IMR-90 (cell line): ENCODE measurements at regions not wholly inside any gene's neighbourhood (a gene's known extent, or its start where the extent isn't known, plus 50 kb on each side); places are given as distances from the start of the nearest gene placed in this dataset.

ENCODE experiments used
- ATAC-seq: fragments of 200-7000 bp; cut with Tn5 transposase; 2 replicates; pipeline ENCODE4 v1.9.1; 2020; ENCODE audit warnings: low read depth, mild to moderate bottlenecking, moderate library complexity
- BruUV-seq: library from RNA; stranded (reverse); fragments of 400-500 nt; replicated peaks from 2 replicates; lab custom pipeline; 2021; lab: Mats Ljungman, UMichigan
- CTCF ChIA-PET: fragments of 300-600 bp; formaldehyde crosslinking; extraction: SDS; loops from one replicate; lab custom pipeline; 2021; ENCODE audit warnings: antibody characterized with exemption; lab: Yijun Ruan, JAX
- POLR2A ChIA-PET: fragments of 300-600 bp; sonication (Branson Sonifier 250); formaldehyde crosslinking; loops from one replicate; lab custom pipeline; 2022; ENCODE audit warnings: antibody characterized with exemption; ENCODE audit not compliant: unreplicated experiment; lab: Charles Lee
- DNase-seq: peaks from one replicate; pipeline ENCODE4 v3.0.0; 2013
- H2AFZ ChIP-seq: replicated peaks from 2 replicates; pipeline ENCODE3; 2013; ENCODE audit warnings: low read length, mild to moderate bottlenecking; ENCODE audit not compliant: poor library complexity
- H2AK5ac ChIP-seq: 2 replicates; pipeline ENCODE4 v1.6.1; 2013; ENCODE audit warnings: low read depth, low read length, inconsistent platforms
- H2AK9ac ChIP-seq: replicated peaks from 2 replicates; pipeline ENCODE3; 2013; ENCODE audit warnings: mild to moderate bottlenecking, low read depth, low read length, moderate library complexity; ENCODE audit not compliant: poor library complexity
- H2BK120ac ChIP-seq: 2 replicates; pipeline ENCODE4 v1.6.1; 2013; ENCODE audit warnings: low read depth, low read length, inconsistent platforms
- H2BK15ac ChIP-seq: 3 replicates; pipeline ENCODE4 v1.6.1; 2013; ENCODE audit warnings: low read depth, low read length, inconsistent platforms
- H2BK20ac ChIP-seq: 2 replicates; pipeline ENCODE4 v1.6.1; 2013; ENCODE audit warnings: low read depth, mild to moderate bottlenecking, inconsistent platforms, low read length, moderate library complexity
- H2BK5ac ChIP-seq: 2 replicates; pipeline ENCODE4 v1.6.1; 2013; ENCODE audit warnings: mild to moderate bottlenecking, low read depth, low read length, inconsistent platforms; ENCODE audit not compliant: poor library complexity, severe bottlenecking
- H3K14ac ChIP-seq: replicated peaks from 2 replicates; pipeline ENCODE4 v1.6.1; 2013; ENCODE audit warnings: low read depth, low read length, inconsistent platforms
- H3K18ac ChIP-seq: 2 replicates; pipeline ENCODE4 v1.6.1; 2013; ENCODE audit warnings: low read depth, low read length, control low read depth
- H3K23ac ChIP-seq: 2 replicates; pipeline ENCODE4 v1.6.1; 2013; ENCODE audit warnings: low read depth, low read length, inconsistent platforms
- H3K27ac ChIP-seq: 2 replicates; pipeline ENCODE4 v1.5.1; 2013; ENCODE audit warnings: mild to moderate bottlenecking, control low read depth, low read length; ENCODE audit not compliant: insufficient read depth
- H3K27me3 ChIP-seq: 2 replicates; pipeline ENCODE4 v1.6.1; 2013; ENCODE audit warnings: low read length; ENCODE audit not compliant: control insufficient read depth, insufficient read depth
- H3K36me3 ChIP-seq: 2 replicates; pipeline ENCODE4 v1.6.1; 2013; ENCODE audit warnings: low read length, mixed read lengths; ENCODE audit not compliant: control insufficient read depth, insufficient read depth
- H3K4ac ChIP-seq: 2 replicates; pipeline ENCODE4 v1.6.1; 2013; ENCODE audit warnings: low read depth, low read length, inconsistent platforms
- H3K4me1 ChIP-seq: 2 replicates; pipeline ENCODE4 v1.6.1; 2013; ENCODE audit warnings: low read length, mixed read lengths; ENCODE audit not compliant: control insufficient read depth, insufficient read depth
- H3K4me2 ChIP-seq: 2 replicates; pipeline ENCODE4 v1.6.1; 2013; ENCODE audit warnings: low read depth, mild to moderate bottlenecking, control low read depth, low read length, moderate library complexity
- H3K4me3 ChIP-seq: 2 replicates; pipeline ENCODE4 v1.5.1; 2013; ENCODE audit warnings: low read depth, mild to moderate bottlenecking, control low read depth, low read length, moderate library complexity; ENCODE audit not compliant: insufficient read depth
- H3K56ac ChIP-seq: 2 replicates; pipeline ENCODE4 v1.6.1; 2013; ENCODE audit warnings: low read length, inconsistent platforms; ENCODE audit not compliant: insufficient read depth; ENCODE audit errors: extremely low read depth
- H3K79me1 ChIP-seq, 2 experiments: 2 replicates each; pipeline ENCODE4 v1.6.1; 2013; ENCODE audit warnings: low read length in 2 of 2, inconsistent platforms in 1 of 2, low read depth in 1 of 2
- H3K9ac ChIP-seq: 2 replicates; pipeline ENCODE4 v1.6.1; 2013; ENCODE audit warnings: low read depth, low read length, control low read depth
- H3K9me1 ChIP-seq: 2 replicates; pipeline ENCODE4 v1.6.1; 2013; ENCODE audit warnings: low read length, inconsistent platforms; ENCODE audit not compliant: insufficient read depth
- H3K9me3 ChIP-seq: 2 replicates; pipeline ENCODE4 v1.6.1; 2013; ENCODE audit warnings: low read length; ENCODE audit not compliant: control insufficient read depth, insufficient read depth
- H4K20me1 ChIP-seq: 2 replicates; pipeline ENCODE4 v1.6.1; 2013; ENCODE audit warnings: low read length, inconsistent platforms; ENCODE audit not compliant: insufficient read depth
- H4K5ac ChIP-seq: 2 replicates; pipeline ENCODE4 v1.6.1; 2013; ENCODE audit warnings: mild to moderate bottlenecking, low read depth, low read length, control low read depth
- H4K8ac ChIP-seq, 2 experiments: 2 replicates each; pipeline ENCODE4 v1.6.1; 2013; ENCODE audit warnings: low read depth in 2 of 2, low read length in 2 of 2, control low read depth in 1 of 2, inconsistent platforms in 1 of 2
- H4K91ac ChIP-seq: 2 replicates; pipeline ENCODE4 v1.6.1; 2013; ENCODE audit warnings: low read depth, low read length, inconsistent platforms; ENCODE audit not compliant: insufficient read depth
- CEBPB ChIP-seq: IDR thresholded peaks from 2 replicates; pipeline ENCODE4 v1.6.1; 2012; ENCODE audit warnings: low read depth, low read length, improper control_type of control experiment
- MXI1 ChIP-seq: IDR thresholded peaks from 2 replicates; pipeline ENCODE4 v1.6.1; 2012; ENCODE audit warnings: low read depth, mild to moderate bottlenecking, low read length, moderate library complexity, borderline replicate concordance
- NFE2L2 ChIP-seq: fragments of 150-350 bp; IDR thresholded peaks from 2 replicates; pipeline ENCODE4 v1.6.1; 2016; ENCODE audit warnings: low read depth, mild to moderate bottlenecking, low read length
- POLR2A ChIP-seq: IDR thresholded peaks from 2 replicates; pipeline ENCODE4 v1.6.1; 2012; ENCODE audit warnings: mild to moderate bottlenecking, low read depth, low read length
- RAD21 ChIP-seq: IDR thresholded peaks from 2 replicates; pipeline ENCODE4 v1.6.1; 2012; ENCODE audit warnings: low read length, improper control_type of control experiment
- RCOR1 ChIP-seq: IDR thresholded peaks from 2 replicates; pipeline ENCODE4 v1.6.1; 2012; ENCODE audit warnings: mild to moderate bottlenecking, low read length, improper control_type of control experiment; ENCODE audit not compliant: insufficient replicate concordance
- WGBS, 2 experiments: methylation state at CpG; one replicate each; pipeline versions ENCODE4 v1.1.5 to v1.1.7; 2013; ENCODE audit warnings: missing lambda C conversion rate in 2 of 2; ENCODE audit not compliant: insufficient read length in 1 of 2; ENCODE audit errors: extremely low coverage in 2 of 2; 5-methylcytosine and 5-hydroxymethylcytosine counted together
- dilution Hi-C: fragments of 300-500 bp; cut with HindIII; formaldehyde crosslinking; loops from one replicate; pipeline ENCODE4 v1.14.3; 2018; ENCODE audit warnings: low sequenced_read_pairs; ENCODE audit not compliant: unreplicated experiment
- in situ Hi-C: fragments of 300-500 bp; cut with MboI; formaldehyde crosslinking; loops from 3 replicates; pipeline ENCODE4 v1.14.3; 2019; ENCODE audit warnings: low sequenced_read_pairs, inconsistent platforms, mixed read lengths
- intact Hi-C: fragments of 100-400 bp; cut with micrococcal nuclease; formaldehyde crosslinking; loops from 2 replicates; pipeline ENCODE4 v1.10.0; 2022
- TF ChIP-seq, protein P1 (sequence below): conservative IDR thresholded peaks from 2 replicates; pipeline ENCODE4 v1.5.1; 2012; ENCODE audit warnings: mild to moderate bottlenecking, low read depth, low read length, improper control_type of control experiment
- TF ChIP-seq, protein P2 (sequence below): fragments of 150-350 bp; IDR thresholded peaks from 2 replicates; pipeline ENCODE4 v1.6.1; 2017; ENCODE audit warnings: mild to moderate bottlenecking, antibody characterized with exemption, low read length, low read depth

DNA sequence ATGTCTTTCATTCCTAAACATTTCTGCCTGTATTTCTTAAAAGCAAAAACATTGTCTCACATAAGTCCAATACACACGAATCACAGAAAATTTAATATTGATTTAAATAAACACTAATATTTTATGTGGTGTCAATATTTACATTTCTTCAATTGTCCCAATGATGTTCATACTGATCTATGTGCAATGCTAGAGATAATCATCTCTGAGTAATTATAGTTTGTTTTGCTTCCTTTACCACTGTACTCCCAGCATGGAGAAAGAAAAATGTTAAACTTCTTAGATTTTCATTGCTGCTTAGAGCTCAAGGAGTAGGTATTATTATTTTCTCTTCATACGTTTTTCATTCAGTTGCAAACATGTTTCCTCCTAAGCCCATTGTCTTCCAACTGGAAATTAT is 434.2 kb upstream of the PRR20A start:
- Histone ChIP-seq H3K4ac (no peak overlapping the region), H2AFZ (no peak overlapping the region), H4K91ac (no peak overlapping the region), H3K79me1 (no peaks in the 10 kb centered on the region), H3K23ac (no peak overlapping the region), H4K20me1 (no peaks in the 10 kb centered on the region), H3K27me3 (no peaks in the 10 kb centered on the region), H3K14ac (no peak overlapping the region), H3K36me3 (no peaks in the 10 kb centered on the region), H3K4me2 (no peak overlapping the region), H4K5ac (no peak overlapping the region), H2AK9ac (no peak overlapping the region), H2BK15ac (no peak overlapping the region), H3K27ac (no peak overlapping the region), H2BK20ac (no peak overlapping the region), H3K56ac (no peak overlapping the region), H3K4me3 (no peak overlapping the region), H3K9me1 (no peaks in the 10 kb centered on the region), H3K9ac (no peak overlapping the region), H3K4me1 (no peaks in the 10 kb centered on the region), H3K9me3 (no peaks in the 10 kb centered on the region), H4K8ac (no peak overlapping the region), H2BK5ac (no peak overlapping the region), H2BK120ac (no peak overlapping the region), H3K18ac (no peak overlapping the region), H2AK5ac (no peak overlapping the region)
- ATAC-seq (no peak), DNase-seq (no peak)
- in situ Hi-C loops (no loop called here), dilution Hi-C loops (no loop called here), intact Hi-C loops (no loop called here)
- no TSS peak for BruUV-seq
- POLR2A ChIA-PET = no interaction called here
- CTCF ChIA-PET = no interaction called here
- TF ChIP-seq CEBPB (no peak), RAD21 (no peak), RCOR1 (no peak), MXI1 (no peak), NFE2L2 (no peak), POLR2A (no peak)
- TF ChIP-seq, protein P1, sequence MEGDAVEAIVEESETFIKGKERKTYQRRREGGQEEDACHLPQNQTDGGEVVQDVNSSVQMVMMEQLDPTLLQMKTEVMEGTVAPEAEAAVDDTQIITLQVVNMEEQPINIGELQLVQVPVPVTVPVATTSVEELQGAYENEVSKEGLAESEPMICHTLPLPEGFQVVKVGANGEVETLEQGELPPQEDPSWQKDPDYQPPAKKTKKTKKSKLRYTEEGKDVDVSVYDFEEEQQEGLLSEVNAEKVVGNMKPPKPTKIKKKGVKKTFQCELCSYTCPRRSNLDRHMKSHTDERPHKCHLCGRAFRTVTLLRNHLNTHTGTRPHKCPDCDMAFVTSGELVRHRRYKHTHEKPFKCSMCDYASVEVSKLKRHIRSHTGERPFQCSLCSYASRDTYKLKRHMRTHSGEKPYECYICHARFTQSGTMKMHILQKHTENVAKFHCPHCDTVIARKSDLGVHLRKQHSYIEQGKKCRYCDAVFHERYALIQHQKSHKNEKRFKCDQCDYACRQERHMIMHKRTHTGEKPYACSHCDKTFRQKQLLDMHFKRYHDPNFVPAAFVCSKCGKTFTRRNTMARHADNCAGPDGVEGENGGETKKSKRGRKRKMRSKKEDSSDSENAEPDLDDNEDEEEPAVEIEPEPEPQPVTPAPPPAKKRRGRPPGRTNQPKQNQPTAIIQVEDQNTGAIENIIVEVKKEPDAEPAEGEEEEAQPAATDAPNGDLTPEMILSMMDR = no peak
- TF ChIP-seq, protein P2, sequence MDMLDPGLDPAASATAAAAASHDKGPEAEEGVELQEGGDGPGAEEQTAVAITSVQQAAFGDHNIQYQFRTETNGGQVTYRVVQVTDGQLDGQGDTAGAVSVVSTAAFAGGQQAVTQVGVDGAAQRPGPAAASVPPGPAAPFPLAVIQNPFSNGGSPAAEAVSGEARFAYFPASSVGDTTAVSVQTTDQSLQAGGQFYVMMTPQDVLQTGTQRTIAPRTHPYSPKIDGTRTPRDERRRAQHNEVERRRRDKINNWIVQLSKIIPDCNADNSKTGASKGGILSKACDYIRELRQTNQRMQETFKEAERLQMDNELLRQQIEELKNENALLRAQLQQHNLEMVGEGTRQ = no peak
- no CpG with 5 or more reads among the region's 2 CpGs for WGBS, 2 experiments
